PC-9 (cell line): ENCODE measurements at regions not wholly inside any gene's neighbourhood (a gene's known extent, or its start where the extent isn't known, plus 50 kb on each side); places are given as distances from the start of the nearest gene placed in this dataset.

Source experiments
- BruUV-seq: library from RNA; stranded (reverse); fragments of 400-500 nt; replicated peaks from 2 replicates; lab custom pipeline; 2021; lab: Mats Ljungman, UMichigan
- CTCF ChIA-PET: fragments of 300-600 bp; sonication (Branson Sonifier 250); formaldehyde crosslinking; loops from one replicate; lab custom pipeline; 2022; ENCODE audit warnings: antibody characterized with exemption; lab: Charles Lee
- POLR2A ChIA-PET: fragments of 300-600 bp; sonication (Branson Sonifier 250); formaldehyde crosslinking; loops from one replicate; lab custom pipeline; 2022; ENCODE audit warnings: antibody characterized with exemption; ENCODE audit not compliant: unreplicated experiment; lab: Charles Lee
- DNase-seq, 2 experiments: peaks; one replicate each; pipeline versions ENCODE4 v3.0.0 to v3.0.0-alpha.2; 2015 to 2022; ENCODE audit warnings: mixed read lengths in 1 of 2
- H2AFZ ChIP-seq: fragments of 200-600 bp; sonication (generic); 2 replicates; pipeline ENCODE4 v1.8.1; 2017; ENCODE audit warnings: antibody characterized with exemption
- H3F3A ChIP-seq: fragments of 200-600 bp; sonication (generic); 2 replicates; pipeline ENCODE4 v1.8.1; 2017; ENCODE audit warnings: antibody characterized with exemption, mild to moderate bottlenecking, low read depth; ENCODE audit not compliant: insufficient read depth
- H3K27ac ChIP-seq: fragments of 200-600 bp; sonication (generic); 2 replicates; pipeline ENCODE4 v1.6.1; 2016; ENCODE audit warnings: mixed run types
- H3K27me3 ChIP-seq: fragments of 200-600 bp; sonication (generic); 2 replicates; pipeline ENCODE4 v1.6.1; 2016; ENCODE audit warnings: low read depth, mixed run types; ENCODE audit not compliant: insufficient read depth
- H3K36me3 ChIP-seq: fragments of 200-600 bp; sonication (generic); 2 replicates; pipeline ENCODE4 v1.6.1; 2016; ENCODE audit warnings: low read depth, mixed run types
- H3K4me1 ChIP-seq: fragments of 200-600 bp; sonication (generic); replicated peaks from 2 replicates; pipeline ENCODE4 v1.6.1; 2016; ENCODE audit warnings: mixed run types; ENCODE audit not compliant: insufficient read depth
- H3K4me2 ChIP-seq: fragments of 200-600 bp; sonication (generic); 2 replicates; pipeline ENCODE4 v1.6.1; 2017; ENCODE audit warnings: mixed run types
- H3K4me3 ChIP-seq: fragments of 200-600 bp; sonication (generic); 2 replicates; pipeline ENCODE4 v1.6.1; 2016; ENCODE audit warnings: mixed run types
- H3K79me2 ChIP-seq: fragments of 200-600 bp; sonication (generic); 2 replicates; pipeline ENCODE4 v1.6.1; 2017; ENCODE audit warnings: low read depth, mixed run types
- H3K9me2 ChIP-seq: fragments of 200-600 bp; sonication (generic); 2 replicates; pipeline ENCODE4 v1.8.1; 2017; ENCODE audit warnings: mild to moderate bottlenecking; ENCODE audit not compliant: insufficient read depth
- H3K9me3 ChIP-seq: fragments of 200-600 bp; sonication (generic); 2 replicates; pipeline ENCODE4 v1.8.1; 2016; ENCODE audit warnings: low read depth; ENCODE audit not compliant: insufficient read depth
- H4K20me1 ChIP-seq: fragments of 200-600 bp; sonication (generic); 2 replicates; pipeline ENCODE4 v1.8.1; 2017; ENCODE audit not compliant: insufficient read depth
- CTCF ChIP-seq: fragments of 200-600 bp; sonication (generic); conservative IDR thresholded peaks from 2 replicates; pipeline ENCODE4 v1.6.1; 2017; ENCODE audit warnings: mixed run types, antibody characterized with exemption, mild to moderate bottlenecking, moderate library complexity
- EZH2 ChIP-seq: fragments of 200-600 bp; sonication (generic); IDR thresholded peaks from 2 replicates; pipeline ENCODE4 v1.8.0; 2017; ENCODE audit warnings: antibody characterized with exemption, low read depth
- intact Hi-C: fragments of 100-400 bp; cut with micrococcal nuclease; formaldehyde crosslinking; loops from one replicate; pipeline ENCODE4 v1.10.0; 2022; ENCODE audit not compliant: unreplicated experiment

- POLR2A ChIA-PET = no interaction called here
- no peaks in the 10 kb centered on the region for H3K9me3 ChIP-seq
- TF ChIP-seq EZH2 (no peak), CTCF (no peak)
- no TSS peak for BruUV-seq
- DNase-seq = no peak
- H3K4me2 ChIP-seq = peak overlapping the region; percentile 47; the same call in 1 of the 2 replicates
- no peaks in the 10 kb centered on the region for H3K9me2 ChIP-seq
- no peak overlapping the region for H2AFZ ChIP-seq
- no peaks in the 10 kb centered on the region for H3K27me3 ChIP-seq
- H3K79me2 ChIP-seq = no peaks in the 10 kb centered on the region
- no peak overlapping the region for H3K4me3 ChIP-seq
- no peaks in the 10 kb centered on the region for H3F3A ChIP-seq
- H3K27ac ChIP-seq = no peak overlapping the region
- peaks cover 16% of the 10 kb centered on the region; the same call in 1 of the 2 replicates for H3K4me1 ChIP-seq
- no peaks in the 10 kb centered on the region for H4K20me1 ChIP-seq
- CTCF ChIA-PET = no interaction called here
- intact Hi-C loops = no loop called here
- H3K36me3 ChIP-seq = no peaks in the 10 kb centered on the region
Observed at GRCh38 chr10:28938745-28939144, 261.4 kb downstream of the BAMBI start.

GRCh38 chr10:28939281-28940157 is 262.2 kb downstream of the BAMBI start:
- Histone ChIP-seq H4K20me1 (no peaks in the 10 kb centered on the region), H3K4me1 (peaks cover 16% of the 10 kb centered on the region; the same call in 1 of the 2 replicates), H3K9me2 (no peaks in the 10 kb centered on the region), H3K9me3 (no peaks in the 10 kb centered on the region), H3K4me2 (peak overlapping the region; percentile 47), H2AFZ (no peak overlapping the region), H3K27me3 (no peaks in the 10 kb centered on the region), H3K4me3 (no peak overlapping the region; the same call in 1 of the 2 replicates), H3K79me2 (no peaks in the 10 kb centered on the region), H3K27ac (no peak overlapping the region), H3K36me3 (no peaks in the 10 kb centered on the region), H3F3A (no peaks in the 10 kb centered on the region)
- POLR2A ChIA-PET = interaction anchor here (0.6 kb wide), 1 partner anchor 688 kb away, joined by 3 read pairs; no protein-coding TSS in a partner anchor
- TF ChIP-seq EZH2 (no peak), CTCF (0 out of 2 replicates have a peak, but pooled peaks have one; percentile 33)
- intact Hi-C loops = no loop called here
- CTCF ChIA-PET = no interaction called here
- BruUV-seq = no TSS peak
- DNase-seq = peak; percentile 35 to 80

- no TSS peak for BruUV-seq
- intact Hi-C loops = no loop called here
- Histone ChIP-seq H3K9me3 (peaks cover 1% of the 10 kb centered on the region; the same call in 1 of the 2 replicates), H3F3A (no peaks in the 10 kb centered on the region), H3K27me3 (no peaks in the 10 kb centered on the region), H2AFZ (no peak overlapping the region), H3K4me2 (peak overlapping the region; percentile 47), H3K36me3 (no peaks in the 10 kb centered on the region), H3K4me3 (no peak overlapping the region; the same call in 1 of the 2 replicates), H4K20me1 (no peaks in the 10 kb centered on the region), H3K79me2 (no peaks in the 10 kb centered on the region), H3K27ac (no peak overlapping the region), H3K9me2 (no peaks in the 10 kb centered on the region), H3K4me1 (peaks cover 16% of the 10 kb centered on the region; the same call in 1 of the 2 replicates)
- ChIA-PET CTCF (no interaction called here), POLR2A (interaction anchor here (0.6 kb wide), 1 partner anchor 689 kb away, joined by 3 read pairs; no protein-coding TSS in a partner anchor)
- DNase-seq = no peak
- TF ChIP-seq EZH2 (no peak), CTCF (no peak)
Observed at GRCh38 chr10:28940158-28940888, 263.0 kb downstream of the BAMBI start.
